DOHH2 (cell line): ENCODE measurements at regions not wholly inside any gene's neighbourhood (a gene's known extent, or its start where the extent isn't known, plus 50 kb on each side); places are given as distances from the start of the nearest gene placed in this dataset.
A peak's percentile ranks its signal among the peaks of the same experiment; 100 is the strongest.

Source experiments
- CTCF ChIP-seq: fragments of 200-600 bp; sonication (generic); IDR thresholded peaks from one replicate; pipeline ENCODE4 v1.5.1; 2014; ENCODE audit warnings: antibody characterized with exemption, mild to moderate bottlenecking, low read depth, low read length; ENCODE audit not compliant: poor library complexity, severe bottlenecking
- EZH2phosphoT487 ChIP-seq: fragments of 200-600 bp; sonication (generic); IDR thresholded peaks from 2 replicates; pipeline ENCODE4 v1.6.1; 2017; ENCODE audit warnings: borderline replicate concordance, mild to moderate bottlenecking, antibody characterized with exemption, low read length, moderate library complexity, mixed read lengths

- TF ChIP-seq EZH2phosphoT487 (0 out of 2 replicates have a peak, but pooled peaks have one; percentile 67), CTCF (no peak)
These were observed 145.1 kb upstream of the ZNF184 start for GRCh38 chr6:27617700-27618689.
